H1 (cell line): ENCODE measurements at regions not wholly inside any gene's neighbourhood (a gene's known extent, or its start where the extent isn't known, plus 50 kb on each side); places are given as distances from the start of the nearest gene placed in this dataset.

Experiments used
- CTCF ChIA-PET: fragments of 300-600 bp; sonication (Branson Sonifier 250); formaldehyde crosslinking; loops from one replicate; lab custom pipeline; 2021; ENCODE audit not compliant: partially characterized antibody; lab: Charles Lee
- POLR2A ChIA-PET: fragments of 300-600 bp; sonication (Branson Sonifier 250); formaldehyde crosslinking; loops from one replicate; lab custom pipeline; 2021; ENCODE audit warnings: inconsistent platforms; ENCODE audit not compliant: partially characterized antibody; lab: Charles Lee
- DNase-seq, 2 experiments: peaks; one replicate each; pipeline versions ENCODE4 v3.0.0 to v3.0.0-alpha.2; 2010 to 2022; ENCODE audit warnings: low spot score in 2 of 2, low read depth in 1 of 2, mixed read lengths in 1 of 2
- FAIRE-seq: peaks from 2 replicates; lab custom pipeline; 2011; peaks lifted over from hg19 to GRCh38; lab: Jason Lieb, UNC
- H2AFZ ChIP-seq: 2 replicates; pipeline ENCODE4 v1.8.1; 2012; ENCODE audit warnings: low read length, inconsistent platforms
- H2AK5ac ChIP-seq: 2 replicates; pipeline ENCODE4 v1.6.1; 2013; ENCODE audit warnings: low read depth, low read length
- H2BK120ac ChIP-seq: replicated peaks from 2 replicates; pipeline ENCODE3; 2013; ENCODE audit warnings: low read depth, low read length, inconsistent platforms
- H2BK12ac ChIP-seq: 2 replicates; pipeline ENCODE4 v1.6.1; 2013; ENCODE audit warnings: low read depth, low read length
- H2BK15ac ChIP-seq: 2 replicates; pipeline ENCODE4 v1.6.1; 2013; ENCODE audit warnings: low read length
- H2BK20ac ChIP-seq: 2 replicates; pipeline ENCODE4 v1.6.1; 2013; ENCODE audit warnings: low read length
- H2BK5ac ChIP-seq: 2 replicates; pipeline ENCODE4 v1.6.1; 2013; ENCODE audit warnings: low read depth, low read length
- H3K14ac ChIP-seq: 2 replicates; pipeline ENCODE4 v1.6.1; 2013; ENCODE audit warnings: inconsistent platforms; ENCODE audit not compliant: insufficient read length
- H3K18ac ChIP-seq: 2 replicates; pipeline ENCODE4 v1.6.1; 2013; ENCODE audit warnings: low read length; ENCODE audit errors: extremely low read depth
- H3K23ac ChIP-seq: 2 replicates; pipeline ENCODE4 v1.6.1; 2013; ENCODE audit warnings: inconsistent platforms; ENCODE audit not compliant: insufficient read length
- H3K23me2 ChIP-seq: 2 replicates; pipeline ENCODE4 v1.6.1; 2013; ENCODE audit warnings: low read depth, low read length
- H3K27ac ChIP-seq: 2 replicates; pipeline ENCODE4 v1.6.1; 2011; ENCODE audit warnings: low read depth, low read length, inconsistent platforms
- H3K27me3 ChIP-seq, 4 experiments: replicated peaks in 1 of 4; 1 replicate in 1 of 4; 2 replicates in 3 of 4; pipeline versions ENCODE4 v1.6.1 to v1.8.1; 2011 to 2013; ENCODE audit warnings: low read length in 3 of 4, mild to moderate bottlenecking in 3 of 4, inconsistent platforms in 2 of 4, mixed read lengths in 2 of 4, moderate library complexity in 1 of 4; ENCODE audit not compliant: control insufficient read depth in 3 of 4, insufficient read depth in 3 of 4; ENCODE audit errors: extremely low read depth in 1 of 4
- H3K36me3 ChIP-seq, 4 experiments: 2 replicates each; pipeline versions ENCODE4 v1.6.1 to v1.8.1; 2011 to 2013; ENCODE audit warnings: mild to moderate bottlenecking in 4 of 4, low read length in 3 of 4, moderate library complexity in 2 of 4, control low read depth in 1 of 4, inconsistent platforms in 1 of 4; ENCODE audit not compliant: insufficient read depth in 4 of 4, control insufficient read depth in 2 of 4
- H3K4ac ChIP-seq: replicated peaks from 2 replicates; pipeline ENCODE3; 2013; ENCODE audit warnings: low read length, low read depth, mixed read lengths, inconsistent platforms; ENCODE audit not compliant: insufficient read length
- H3K4me1 ChIP-seq, 4 experiments: replicated peaks in 1 of 4; 1 replicate in 1 of 4; 2 replicates in 3 of 4; pipeline versions ENCODE4 v1.6.1 to v1.8.1; 2011 to 2013; ENCODE audit warnings: low read length in 3 of 4, inconsistent platforms in 2 of 4, mixed read lengths in 1 of 4; ENCODE audit not compliant: insufficient read depth in 4 of 4, control insufficient read depth in 3 of 4
- H3K4me2 ChIP-seq, 2 experiments: 2 replicates each; pipeline versions ENCODE4 v1.6.1 to v1.8.1; 2011 to 2013; ENCODE audit warnings: low read depth in 2 of 2, low read length in 2 of 2, control low read depth in 1 of 2, inconsistent platforms in 1 of 2, mild to moderate bottlenecking in 1 of 2; ENCODE audit not compliant: insufficient read depth in 1 of 2
- H3K4me3 ChIP-seq, 4 experiments: fragments of 200-600, 300-600 bp in 1 of 4; sonication (generic), shearing (Covaris generic), sonication (Bioruptor Twin) in 1 of 4; 2 replicates each; pipeline versions ENCODE4 v1.5.1 to v1.8.1; 2011 to 2016; ENCODE audit warnings: low read length in 4 of 4, low read depth in 3 of 4, control low read depth in 2 of 4, inconsistent platforms in 2 of 4, mild to moderate bottlenecking in 2 of 4, mixed read lengths in 1 of 4, moderate library complexity in 1 of 4; ENCODE audit not compliant: insufficient read depth in 2 of 4; ENCODE audit errors: extremely low read depth in 1 of 4
- H3K56ac ChIP-seq: replicated peaks from 2 replicates; pipeline ENCODE3; 2013; ENCODE audit warnings: low read depth, mild to moderate bottlenecking, mixed read lengths, low read length, inconsistent platforms; ENCODE audit not compliant: insufficient read length
- H3K79me1 ChIP-seq: 2 replicates; pipeline ENCODE4 v1.6.1; 2013; ENCODE audit warnings: low read depth, low read length, control low read depth
- H3K79me2 ChIP-seq, 2 experiments: 2 replicates each; pipeline versions ENCODE4 v1.6.1 to v1.8.1; 2012 to 2013; ENCODE audit warnings: low read length in 2 of 2, mild to moderate bottlenecking in 2 of 2, inconsistent platforms in 1 of 2; ENCODE audit not compliant: insufficient read depth in 2 of 2, control insufficient read depth in 1 of 2
- H3K9ac ChIP-seq, 4 experiments: replicated peaks in 1 of 4; 1 replicate in 1 of 4; 2 replicates in 3 of 4; pipeline versions ENCODE4 v1.6.1 to v1.8.1; 2011 to 2013; ENCODE audit warnings: low read depth in 3 of 4, low read length in 3 of 4, control low read depth in 2 of 4, mild to moderate bottlenecking in 2 of 4, moderate library complexity in 2 of 4, inconsistent platforms in 1 of 4; ENCODE audit errors: extremely low read depth in 1 of 4
- H3K9me3 ChIP-seq, 2 experiments: 2 replicates each; pipeline versions ENCODE4 v1.6.1 to v1.8.1; 2012 to 2013; ENCODE audit warnings: mild to moderate bottlenecking in 2 of 2, moderate library complexity in 2 of 2, control low read depth in 1 of 2, inconsistent platforms in 1 of 2, low read depth in 1 of 2, low read length in 1 of 2, mixed read lengths in 1 of 2; ENCODE audit not compliant: insufficient read depth in 2 of 2
- H4K20me1 ChIP-seq, 2 experiments: replicated peaks in 1 of 2; 2 replicates each; pipeline versions ENCODE3 to v1.8.1; 2011 to 2013; ENCODE audit warnings: inconsistent platforms in 2 of 2, low read length in 2 of 2, mild to moderate bottlenecking in 1 of 2; ENCODE audit not compliant: insufficient read depth in 2 of 2, control insufficient read depth in 1 of 2
- H4K5ac ChIP-seq: 2 replicates; pipeline ENCODE4 v1.6.1; 2013; ENCODE audit warnings: low read length, low read depth, mixed read lengths, inconsistent platforms; ENCODE audit not compliant: insufficient read length
- H4K8ac ChIP-seq: 2 replicates; pipeline ENCODE4 v1.8.0; 2013; ENCODE audit warnings: mild to moderate bottlenecking, moderate library complexity, low read length, inconsistent platforms; ENCODE audit not compliant: insufficient read depth; ENCODE audit errors: extremely low read depth
- H4K91ac ChIP-seq: replicated peaks from 2 replicates; pipeline ENCODE3; 2013; ENCODE audit warnings: low read length, mixed read lengths, inconsistent platforms; ENCODE audit not compliant: insufficient read length
- CEBPB ChIP-seq: IDR thresholded peaks from 2 replicates; pipeline ENCODE4 v1.6.1; 2012; ENCODE audit warnings: low read depth, low read length
- RBBP5 ChIP-seq: IDR thresholded peaks from 2 replicates; pipeline ENCODE4 v1.7.1; 2012; ENCODE audit warnings: low read depth, mild to moderate bottlenecking, inconsistent platforms, low read length, moderate library complexity, borderline replicate concordance
- WGBS, 2 experiments: shearing (Covaris generic) in 1 of 2; methylation state at CpG; one replicate each; pipeline versions ENCODE4 v1.1.6 to v1.1.7; 2013 to 2015; ENCODE audit warnings: low lambda C conversion rate in 2 of 2, mixed read lengths in 2 of 2, inconsistent platforms in 1 of 2, low coverage in 1 of 2, missing lambda C conversion rate in 1 of 2; ENCODE audit not compliant: insufficient replicate concordance in 2 of 2, insufficient coverage in 1 of 2, insufficient read length in 1 of 2; ENCODE audit errors: extremely low coverage in 1 of 2, missing lambda C conversion rate in 1 of 2; 5-methylcytosine and 5-hydroxymethylcytosine counted together

DNA sequence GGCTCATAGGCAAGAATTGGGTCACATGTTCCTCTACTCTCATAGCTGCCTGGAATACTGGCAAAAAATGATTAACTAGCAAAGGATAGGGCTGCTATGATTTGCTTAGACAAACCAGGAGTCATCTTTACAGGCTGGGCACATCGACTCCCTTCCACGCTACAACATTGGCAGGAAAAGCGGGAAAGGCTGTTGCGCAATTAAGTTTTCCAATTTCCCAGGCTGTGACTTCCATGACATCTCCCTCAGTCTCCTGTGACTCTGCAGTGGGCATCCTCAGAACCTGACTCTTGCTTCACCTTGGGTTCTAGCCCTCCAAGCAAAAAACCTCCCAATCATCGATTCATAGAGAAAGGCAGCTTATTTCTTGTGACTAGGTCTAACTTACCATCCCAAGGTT, 184.5 kb upstream of the E2F7 start:
- ChIA-PET POLR2A (no interaction called here), CTCF (interaction anchor here (1.0 kb wide), 1 partner anchor 128 kb away, joined by 3 read pairs; no protein-coding TSS in a partner anchor)
- H2BK5ac ChIP-seq, result no peak overlapping the region
- H3K23me2 ChIP-seq, result no peaks in the 10 kb centered on the region
- TF ChIP-seq RBBP5 (no peak), CEBPB (peak; percentile 84)
- no peaks in the 10 kb centered on the region for H3K9me3 ChIP-seq
- no peak for FAIRE-seq
- no peak for DNase-seq
- H3K4ac ChIP-seq, result no peak overlapping the region
- H3K9ac ChIP-seq, result no peak overlapping the region
- no peaks in the 10 kb centered on the region for H3K36me3 ChIP-seq
- no peak overlapping the region for H4K5ac ChIP-seq
- no peak overlapping the region for H2BK12ac ChIP-seq
- H3K18ac ChIP-seq, result no peak overlapping the region
- 91% methylated on average over 5 of the region's 5 CpGs; no CpG with 5 or more reads in 1 of the 2 experiments for WGBS, 2 experiments
- no peak overlapping the region for H4K91ac ChIP-seq
- no peak overlapping the region for H3K14ac ChIP-seq
- no peak overlapping the region for H2AK5ac ChIP-seq
- H2BK120ac ChIP-seq, result no peak overlapping the region
- no peak overlapping the region for H3K23ac ChIP-seq
- no peaks in the 10 kb centered on the region for H3K79me2 ChIP-seq
- H3K4me3 ChIP-seq, result no peak overlapping the region
- no peaks in the 10 kb centered on the region for H4K20me1 ChIP-seq
- no peak overlapping the region for H2AFZ ChIP-seq
- no peak overlapping the region for H3K56ac ChIP-seq
- no peaks in the 10 kb centered on the region for H3K27me3 ChIP-seq
- H2BK20ac ChIP-seq, result no peak overlapping the region
- no peak overlapping the region for H3K27ac ChIP-seq
- H4K8ac ChIP-seq, result no peak overlapping the region
- H2BK15ac ChIP-seq, result no peak overlapping the region
- no peak overlapping the region for H3K4me2 ChIP-seq
- no peaks in the 10 kb centered on the region for H3K4me1 ChIP-seq
- no peaks in the 10 kb centered on the region for H3K79me1 ChIP-seq
